A549 (cell line): ENCODE measurements at regions not wholly inside any gene's neighbourhood (a gene's known extent, or its start where the extent isn't known, plus 50 kb on each side); places are given as distances from the start of the nearest gene placed in this dataset.

Experiments
- CBX2 ChIP-seq: fragments of 200-600 bp; sonication (generic); IDR thresholded peaks from 2 replicates; pipeline ENCODE4 v1.6.1; 2016; ENCODE audit warnings: low read depth, mild to moderate bottlenecking, borderline replicate concordance
- CHD2 ChIP-seq: fragments of 150-350 bp; IDR thresholded peaks from 2 replicates; pipeline ENCODE4 v1.6.1; 2014; ENCODE audit warnings: low read length; ENCODE audit not compliant: partially characterized antibody
- CTCF ChIP-seq: fragments of >200 bp; sonication (Bioruptor Twin); formaldehyde crosslinking; IDR thresholded peaks from 3 replicates; pipeline ENCODE4 v1.5.1; 2016
- EP300 ChIP-seq, 2 experiments: fragments of >200 bp; sonication (Bioruptor Twin); formaldehyde crosslinking; IDR thresholded peaks; 2 replicates in 1 of 2; 3 replicates in 1 of 2; pipeline ENCODE4 v1.6.1; 2016 to 2017
- HMGXB4 ChIP-seq: fragments of 250-450 bp; sonication (Bioruptor Pico); IDR thresholded peaks from 2 replicates; pipeline ENCODE4 v1.5.0; 2021; ENCODE audit warnings: mild to moderate bottlenecking, moderate library complexity, borderline replicate concordance
- MAX ChIP-seq: IDR thresholded peaks from 2 replicates; pipeline ENCODE4 v1.6.1; 2012
- MYC ChIP-seq: IDR thresholded peaks from 2 replicates; pipeline ENCODE4 v1.6.1; 2012; ENCODE audit warnings: mild to moderate bottlenecking, inconsistent platforms, low read length, improper control_type of control experiment, borderline replicate concordance
- NPAS2 ChIP-seq: fragments of 250-450 bp; sonication (Bioruptor Pico); IDR thresholded peaks from 2 replicates; pipeline ENCODE4 v1.8.0; 2022; ENCODE audit warnings: mild to moderate bottlenecking, moderate library complexity, borderline replicate concordance
- POLR2A ChIP-seq: IDR thresholded peaks from 2 replicates; pipeline ENCODE4 v1.6.1; 2012; ENCODE audit warnings: mild to moderate bottlenecking, low read length
- RAD21 ChIP-seq, 2 experiments: fragments of >200 bp in 1 of 2; sonication (Bioruptor Twin) in 1 of 2; formaldehyde crosslinking in 1 of 2; IDR thresholded peaks in 1 of 2; conservative IDR thresholded peaks in 1 of 2; 2 replicates in 1 of 2; 3 replicates in 1 of 2; pipeline ENCODE4 v1.6.1; 2012 to 2018; ENCODE audit warnings: inconsistent platforms in 1 of 2
- RCOR1 ChIP-seq: fragments of 150-350 bp; IDR thresholded peaks from 2 replicates; pipeline ENCODE4 v1.6.1; 2014; ENCODE audit warnings: antibody characterized with exemption, low read length, low read depth
- REST ChIP-seq: fragments of 200-600 bp; sonication (generic); IDR thresholded peaks from 2 replicates; pipeline ENCODE4 v1.6.1; 2016; ENCODE audit warnings: antibody characterized with exemption, mild to moderate bottlenecking, moderate library complexity

- TF ChIP-seq CTCF (no peak), RAD21 (conservative IDR thresholded peaks at IDR 0.05 in 1 of 2, IDR thresholded peaks at IDR 0.05 in 1 of 2) (no peak), EP300 (IDR thresholded peaks at IDR 0.05) (no peak), MYC (no peak), RCOR1 (no peak), CBX2 (no peak), NPAS2 (CRISPR knock-in tag) (no peak), REST (no peak), POLR2A (no peak), CHD2 (no peak), MAX (no peak), HMGXB4 (no peak)
These were observed 76.1 kb upstream of the PDSS1 start for GRCh38 chr10:26621243-26621888.
